ENCODE measurements at regions not wholly inside any gene's neighbourhood (a gene's known extent, or its start where the extent isn't known, plus 50 kb on each side); places are given as distances from the start of the nearest gene placed in this dataset.

DNA sequence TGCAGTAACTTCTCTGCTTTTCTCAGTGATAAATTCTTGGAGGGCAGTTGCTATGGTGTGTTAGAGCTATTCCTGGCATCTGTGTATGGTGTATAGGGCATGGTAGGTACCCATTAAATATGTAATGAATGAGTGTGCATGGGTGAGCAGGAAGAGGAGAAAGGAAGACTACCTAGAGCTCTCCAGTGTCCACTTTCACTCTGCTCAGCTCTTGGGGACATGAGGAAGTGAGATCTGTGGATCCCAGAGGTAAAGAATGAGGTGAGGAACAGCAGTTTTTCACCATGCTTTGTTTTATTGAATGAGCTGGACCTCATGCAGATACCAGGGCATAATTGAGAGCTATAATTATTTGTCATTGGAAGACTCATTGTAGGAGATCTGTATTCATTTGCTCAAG, 444.8 kb upstream of the RGS6 start:
- no peak for TF ChIP-seq FOXP2 (optimal IDR thresholded peaks at IDR 0.05; ENCODE audit: borderline replicate concordance, extremely low read depth, extremely low read length, insufficient read depth)
- no peak for TF ChIP-seq TAF1 (IDR thresholded peaks at IDR 0.05; ENCODE audit: borderline replicate concordance, insufficient read depth, low read length)
